Cardiac fibroblast (primary cell): ENCODE measurements at regions not wholly inside any gene's neighbourhood (a gene's known extent, or its start where the extent isn't known, plus 50 kb on each side); places are given as distances from the start of the nearest gene placed in this dataset.

ENCODE experiments used
- DNase-seq, 2 donors: peaks; one replicate each; pipeline versions ENCODE4 v3.0.0 to v3.0.0-alpha.2; 2010; ENCODE audit warnings: low read depth in 2 of 2
- H3K4me3 ChIP-seq, 2 donors: replicated peaks in 1 of 2; 1 replicate in 1 of 2; 2 replicates in 1 of 2; pipeline ENCODE4 v1.5.1; 2011; ENCODE audit warnings: low read depth in 2 of 2, low read length in 2 of 2, mild to moderate bottlenecking in 2 of 2, moderate library complexity in 1 of 2
- TF ChIP-seq, protein P1 (sequence below): IDR thresholded peaks from one replicate; pipeline ENCODE4 v1.5.1; 2011; ENCODE audit warnings: low read depth, mild to moderate bottlenecking, low read length, inconsistent platforms

DNA sequence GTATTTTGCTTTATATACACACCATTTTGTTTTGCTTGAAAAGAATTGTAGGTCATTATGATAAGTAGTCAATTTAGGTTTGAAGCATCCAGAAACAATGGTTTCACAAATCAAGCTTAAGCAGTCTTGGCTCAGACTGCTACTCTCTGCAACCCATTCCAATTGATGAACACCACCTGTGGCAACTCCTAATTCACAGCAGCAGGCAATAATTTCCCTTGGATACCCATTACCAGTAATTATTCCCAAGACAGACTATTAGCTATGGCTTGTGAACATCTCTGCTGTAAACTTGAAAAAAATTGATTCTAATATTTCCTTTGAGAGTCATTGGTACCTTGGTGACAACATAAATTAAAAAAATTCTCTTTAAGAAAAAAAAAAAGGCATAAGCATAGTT is 299.3 kb upstream of the SLITRK6 start:
- no peak overlapping the region for H3K4me3 ChIP-seq
- no peak for DNase-seq
- TF ChIP-seq, protein P1, sequence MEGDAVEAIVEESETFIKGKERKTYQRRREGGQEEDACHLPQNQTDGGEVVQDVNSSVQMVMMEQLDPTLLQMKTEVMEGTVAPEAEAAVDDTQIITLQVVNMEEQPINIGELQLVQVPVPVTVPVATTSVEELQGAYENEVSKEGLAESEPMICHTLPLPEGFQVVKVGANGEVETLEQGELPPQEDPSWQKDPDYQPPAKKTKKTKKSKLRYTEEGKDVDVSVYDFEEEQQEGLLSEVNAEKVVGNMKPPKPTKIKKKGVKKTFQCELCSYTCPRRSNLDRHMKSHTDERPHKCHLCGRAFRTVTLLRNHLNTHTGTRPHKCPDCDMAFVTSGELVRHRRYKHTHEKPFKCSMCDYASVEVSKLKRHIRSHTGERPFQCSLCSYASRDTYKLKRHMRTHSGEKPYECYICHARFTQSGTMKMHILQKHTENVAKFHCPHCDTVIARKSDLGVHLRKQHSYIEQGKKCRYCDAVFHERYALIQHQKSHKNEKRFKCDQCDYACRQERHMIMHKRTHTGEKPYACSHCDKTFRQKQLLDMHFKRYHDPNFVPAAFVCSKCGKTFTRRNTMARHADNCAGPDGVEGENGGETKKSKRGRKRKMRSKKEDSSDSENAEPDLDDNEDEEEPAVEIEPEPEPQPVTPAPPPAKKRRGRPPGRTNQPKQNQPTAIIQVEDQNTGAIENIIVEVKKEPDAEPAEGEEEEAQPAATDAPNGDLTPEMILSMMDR: no peak

DNA sequence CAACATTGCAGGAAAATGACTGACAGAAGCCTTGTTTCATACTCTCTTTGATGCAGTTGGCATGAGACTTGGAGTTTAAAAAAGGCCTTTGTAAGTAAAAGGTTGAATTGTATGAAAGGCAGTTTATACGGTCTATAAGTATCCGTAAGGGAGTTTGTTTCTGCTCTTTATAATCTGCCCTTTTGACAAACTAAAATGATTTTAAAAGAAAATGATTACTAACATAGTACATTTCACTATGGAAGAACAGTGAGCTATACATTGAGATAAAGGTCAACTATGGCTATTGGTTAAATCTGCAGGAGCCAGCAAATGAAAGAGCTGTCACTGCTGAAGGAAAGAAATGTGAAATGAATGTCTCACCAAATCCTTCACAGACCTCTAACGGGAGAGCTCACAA is 296.1 kb upstream of the SLITRK6 start:
- H3K4me3 ChIP-seq: no peak overlapping the region
- TF ChIP-seq, protein P1: no peak
- DNase-seq: no peak

DNA sequence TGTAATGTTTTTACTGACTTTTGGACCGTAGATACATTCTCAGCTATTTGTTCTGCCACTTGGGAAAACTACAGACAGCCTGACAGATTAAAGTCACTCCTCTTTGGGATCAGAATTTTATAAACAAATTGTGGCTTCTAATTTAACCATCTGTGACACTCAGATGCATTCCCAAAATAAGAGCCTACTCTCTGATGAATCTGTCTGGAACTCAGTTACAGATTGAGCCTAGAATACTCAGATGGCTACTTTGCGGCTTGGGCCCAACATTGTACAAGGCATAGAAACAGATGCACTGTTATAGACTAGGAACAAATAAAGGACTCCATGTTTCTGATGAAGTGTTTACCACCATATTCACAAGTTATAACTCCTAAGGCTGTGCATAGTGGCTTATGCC is 291.0 kb upstream of the SLITRK6 start:
- H3K4me3 ChIP-seq: no peak overlapping the region
- TF ChIP-seq, protein P1: no peak
- no peak for DNase-seq

DNA sequence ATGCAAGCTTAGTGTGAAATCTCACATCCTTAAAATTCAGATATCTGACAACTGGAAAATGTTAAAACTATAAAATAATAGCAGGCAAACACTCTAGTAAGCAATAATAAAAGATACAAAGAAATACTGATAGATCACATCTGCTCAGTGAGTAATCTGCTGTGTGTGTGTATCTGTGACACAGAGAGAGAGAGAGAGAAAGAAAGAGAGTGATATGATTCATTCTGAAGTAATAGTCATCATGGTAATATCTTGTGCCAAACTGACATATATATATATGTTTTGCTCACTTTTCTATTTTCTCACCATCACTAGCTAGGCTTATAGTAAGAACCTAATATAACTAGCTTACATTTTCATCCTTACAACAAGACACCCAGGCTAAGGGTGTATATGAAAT is 288.0 kb upstream of the SLITRK6 start:
- TF ChIP-seq, protein P1: no peak
- H3K4me3 ChIP-seq: no peak overlapping the region
- DNase-seq: no peak

DNA sequence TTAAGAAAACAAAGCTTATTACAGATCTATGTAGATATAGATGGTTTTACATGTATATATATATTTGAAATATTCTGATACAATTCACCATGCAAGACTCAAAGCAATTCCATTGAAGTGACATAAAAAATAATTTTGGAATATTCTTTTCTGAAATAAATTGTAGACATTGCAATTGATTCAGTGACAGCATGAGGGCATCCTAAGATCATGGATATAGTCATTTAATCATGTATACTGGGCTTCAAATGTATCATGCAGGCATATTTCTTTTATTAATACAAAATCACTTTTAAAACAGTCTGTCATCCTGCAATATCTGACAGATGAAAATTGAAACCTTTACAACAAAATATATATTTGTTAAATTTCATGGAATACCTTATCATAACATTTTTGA is 286.7 kb upstream of the SLITRK6 start:
- no peak overlapping the region for H3K4me3 ChIP-seq
- no peak for DNase-seq
- TF ChIP-seq, protein P1: no peak

DNA sequence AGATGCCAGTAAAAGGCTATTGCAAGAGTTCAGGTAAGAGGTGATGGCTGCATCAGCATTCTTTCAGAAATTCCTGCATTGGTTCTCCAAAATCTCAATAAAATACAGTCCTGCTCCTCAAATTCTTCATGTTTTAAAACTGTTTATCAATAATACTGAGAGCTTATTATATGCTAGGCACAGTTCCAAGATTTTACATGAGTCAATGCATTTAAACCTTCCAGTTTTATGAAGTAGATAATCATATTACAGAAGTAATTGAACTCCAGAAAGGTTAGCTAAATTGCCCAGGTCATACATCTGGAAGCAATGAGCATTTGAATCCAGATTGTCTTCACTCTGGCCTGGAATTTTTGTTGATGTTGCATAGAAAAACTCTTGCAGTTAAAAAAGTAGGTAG is 282.9 kb upstream of the SLITRK6 start:
- no peak for DNase-seq
- H3K4me3 ChIP-seq: no peak overlapping the region
- TF ChIP-seq, protein P1: no peak

DNA sequence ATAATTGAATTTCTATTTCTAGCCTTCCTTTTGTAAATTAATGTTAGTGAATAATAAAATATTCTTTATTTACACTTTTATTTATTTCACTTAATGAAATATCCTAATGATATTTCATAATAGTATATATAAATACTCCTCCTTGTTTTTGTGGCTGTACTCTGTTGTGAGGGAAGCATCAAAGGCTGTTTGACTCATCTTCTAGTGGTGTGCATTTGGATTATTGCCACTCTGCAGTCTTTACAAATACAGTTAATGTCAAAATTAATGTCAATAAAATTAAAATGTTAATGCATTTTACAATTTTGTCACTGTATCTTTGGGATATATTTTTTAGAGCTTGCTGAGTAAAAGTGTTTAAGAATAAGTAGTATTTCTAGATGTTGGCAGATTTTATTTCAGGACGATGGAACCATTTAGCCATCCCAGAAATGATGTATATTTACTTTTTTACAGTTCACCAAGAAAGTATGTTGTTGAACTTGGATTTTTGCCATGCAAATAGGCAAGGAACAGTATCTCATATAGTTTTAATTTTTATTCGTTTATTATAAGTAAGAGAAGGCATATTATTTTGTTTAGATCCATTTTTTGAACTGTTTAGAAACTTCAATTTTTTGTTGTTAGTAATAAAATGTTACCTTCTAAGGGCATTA is 281.2 kb upstream of the SLITRK6 start:
- H3K4me3 ChIP-seq: no peak overlapping the region
- TF ChIP-seq, protein P1: no peak
- DNase-seq: no peak
